Trophoblast cell (in vitro differentiated cells and primary cell): ENCODE measurements at regions not wholly inside any gene's neighbourhood (a gene's known extent, or its start where the extent isn't known, plus 50 kb on each side); places are given as distances from the start of the nearest gene placed in this dataset.

Source experiments
- DNase-seq, 2 donors: peaks; one replicate each; pipeline ENCODE4 v3.0.0-alpha.2; 2016
- H2AFZ ChIP-seq: 2 replicates; pipeline ENCODE4 v1.6.1; 2013; ENCODE audit warnings: low read length, moderate library complexity, mild to moderate bottlenecking; ENCODE audit not compliant: insufficient read depth, poor library complexity
- H2AK5ac ChIP-seq: 2 replicates; pipeline ENCODE4 v1.6.1; 2013; ENCODE audit warnings: mild to moderate bottlenecking, low read length
- H2BK120ac ChIP-seq: 2 replicates; pipeline ENCODE4 v1.6.1; 2013; ENCODE audit warnings: low read length, mild to moderate bottlenecking, moderate library complexity; ENCODE audit not compliant: insufficient read depth, poor library complexity
- H2BK12ac ChIP-seq: 2 replicates; pipeline ENCODE4 v1.6.1; 2013; ENCODE audit warnings: mild to moderate bottlenecking, low read length, moderate library complexity
- H2BK5ac ChIP-seq: 2 replicates; pipeline ENCODE4 v1.6.1; 2013; ENCODE audit warnings: low read length, low read depth, moderate library complexity, mild to moderate bottlenecking; ENCODE audit not compliant: poor library complexity
- H3K14ac ChIP-seq: 2 replicates; pipeline ENCODE4 v1.6.1; 2013; ENCODE audit warnings: mild to moderate bottlenecking, low read length
- H3K18ac ChIP-seq: 2 replicates; pipeline ENCODE4 v1.6.1; 2013; ENCODE audit warnings: mild to moderate bottlenecking, low read length
- H3K23ac ChIP-seq: 2 replicates; pipeline ENCODE4 v1.6.1; 2013; ENCODE audit warnings: low read length
- H3K27ac ChIP-seq: 2 replicates; pipeline ENCODE4 v1.5.1; 2013; ENCODE audit warnings: low read depth, mild to moderate bottlenecking, inconsistent platforms, low read length, moderate library complexity
- H3K27me3 ChIP-seq: 2 replicates; pipeline ENCODE4 v1.6.1; 2013; ENCODE audit warnings: inconsistent platforms, mild to moderate bottlenecking, low read length, moderate library complexity; ENCODE audit not compliant: insufficient read depth
- H3K36me3 ChIP-seq, 2 experiments: 1 replicate in 1 of 2; 2 replicates in 1 of 2; pipeline ENCODE4 v1.6.1; 2013; ENCODE audit warnings: low read length in 2 of 2, mild to moderate bottlenecking in 2 of 2, moderate library complexity in 1 of 2; ENCODE audit not compliant: insufficient read depth in 2 of 2, control insufficient read depth in 1 of 2
- H3K4ac ChIP-seq: 2 replicates; pipeline ENCODE4 v1.6.1; 2013; ENCODE audit warnings: low read depth, mild to moderate bottlenecking, low read length, moderate library complexity
- H3K4me1 ChIP-seq, 2 experiments: 1 replicate in 1 of 2; 2 replicates in 1 of 2; pipeline ENCODE4 v1.6.1; 2013; ENCODE audit warnings: low read length in 2 of 2, mild to moderate bottlenecking in 2 of 2, moderate library complexity in 1 of 2; ENCODE audit not compliant: insufficient read depth in 2 of 2, control insufficient read depth in 1 of 2
- H3K4me2 ChIP-seq: 2 replicates; pipeline ENCODE4 v1.6.1; 2013; ENCODE audit warnings: inconsistent platforms, mild to moderate bottlenecking, low read length, moderate library complexity
- H3K4me3 ChIP-seq: 2 replicates; pipeline ENCODE4 v1.5.1; 2013; ENCODE audit warnings: mild to moderate bottlenecking, low read depth, low read length, inconsistent platforms
- H3K79me1 ChIP-seq: one replicate; pipeline ENCODE4 v1.6.1; 2013; ENCODE audit warnings: low read length
- H3K79me2 ChIP-seq: 2 replicates; pipeline ENCODE4 v1.6.1; 2013; ENCODE audit warnings: low read length, mild to moderate bottlenecking; ENCODE audit not compliant: control insufficient read depth, insufficient read depth, poor library complexity
- H3K9ac ChIP-seq: 2 replicates; pipeline ENCODE4 v1.6.1; 2013; ENCODE audit warnings: mild to moderate bottlenecking, low read length
- H3K9me3 ChIP-seq: 2 replicates; pipeline ENCODE4 v1.6.1; 2013; ENCODE audit warnings: low read depth, mild to moderate bottlenecking, control low read depth, inconsistent platforms, low read length; ENCODE audit not compliant: insufficient read depth
- H4K12ac ChIP-seq: 2 replicates; pipeline ENCODE4 v1.6.1; 2013; ENCODE audit warnings: low read depth, mild to moderate bottlenecking, low read length, moderate library complexity
- H4K8ac ChIP-seq: 2 replicates; pipeline ENCODE4 v1.6.1; 2013; ENCODE audit warnings: low read depth, mild to moderate bottlenecking, low read length, moderate library complexity
- H4K91ac ChIP-seq: one replicate; pipeline ENCODE4 v1.6.1; 2013; ENCODE audit warnings: low read depth, mild to moderate bottlenecking, low read length, moderate library complexity
- WGBS: extraction: QIAGEN DNeasy Blood & Tissue Kit; methylation state at CpG from one replicate; pipeline ENCODE4 v1.1.7; 2013; ENCODE audit warnings: missing lambda C conversion rate; ENCODE audit not compliant: insufficient read length, insufficient coverage; ENCODE audit errors: extremely low coverage; 5-methylcytosine and 5-hydroxymethylcytosine counted together

GRCh38 chr7:33678569-33679335, 226.6 kb upstream of the BMPER start:
- Histone ChIP-seq H3K79me1 (no peaks in the 10 kb centered on the region), H3K18ac (no peak overlapping the region), H2BK5ac (no peak overlapping the region), H2AK5ac (no peak overlapping the region), H3K9me3 (no peaks in the 10 kb centered on the region), H3K4me3 (no peak overlapping the region), H3K79me2 (no peaks in the 10 kb centered on the region), H3K27ac (no peak overlapping the region), H2AFZ (no peak overlapping the region), H2BK12ac (no peak overlapping the region), H4K12ac (no peak overlapping the region), H3K27me3 (no peaks in the 10 kb centered on the region), H4K8ac (no peak overlapping the region), H4K91ac (no peak overlapping the region), H3K14ac (no peak overlapping the region), H3K4me1 (no peaks in the 10 kb centered on the region), H3K4ac (no peak overlapping the region), H3K9ac (no peak overlapping the region), H3K4me2 (no peak overlapping the region), H3K23ac (no peak overlapping the region), H3K36me3 (no peaks in the 10 kb centered on the region), H2BK120ac (no peak overlapping the region)
- no peak for DNase-seq
- WGBS = no CpG with 5 or more reads among the region's 2 CpGs

GRCh38 chr7:33680682-33681081, 224.7 kb upstream of the BMPER start:
- H2AK5ac ChIP-seq = no peak overlapping the region
- no peaks in the 10 kb centered on the region for H3K79me2 ChIP-seq
- no peaks in the 10 kb centered on the region for H3K4me1 ChIP-seq
- no peak overlapping the region for H2AFZ ChIP-seq
- no peak overlapping the region for H3K4ac ChIP-seq
- H3K27ac ChIP-seq = no peak overlapping the region
- no peak overlapping the region for H2BK12ac ChIP-seq
- H2BK5ac ChIP-seq = no peak overlapping the region
- H3K18ac ChIP-seq = no peak overlapping the region
- H3K79me1 ChIP-seq = no peaks in the 10 kb centered on the region
- H3K9ac ChIP-seq = no peak overlapping the region
- H3K9me3 ChIP-seq = no peaks in the 10 kb centered on the region
- no peak overlapping the region for H4K12ac ChIP-seq
- no peak overlapping the region for H4K8ac ChIP-seq
- H2BK120ac ChIP-seq = no peak overlapping the region
- no peak overlapping the region for H3K23ac ChIP-seq
- H3K4me2 ChIP-seq = no peak overlapping the region
- WGBS = no CpG with 5 or more reads among the region's 2 CpGs
- no peaks in the 10 kb centered on the region for H3K36me3 ChIP-seq
- no peaks in the 10 kb centered on the region for H3K27me3 ChIP-seq
- no peak overlapping the region for H3K4me3 ChIP-seq
- no peak for DNase-seq
- H3K14ac ChIP-seq = no peak overlapping the region
- H4K91ac ChIP-seq = no peak overlapping the region

GRCh38 chr7:33685503-33685902, 219.8 kb upstream of the BMPER start:
- H3K27ac ChIP-seq = no peak overlapping the region
- H3K79me2 ChIP-seq = no peaks in the 10 kb centered on the region
- no peaks in the 10 kb centered on the region for H3K79me1 ChIP-seq
- H4K12ac ChIP-seq = no peak overlapping the region
- no peak overlapping the region for H3K4me3 ChIP-seq
- no peak for DNase-seq
- WGBS = no CpG with 5 or more reads among the region's 9 CpGs
- no peak overlapping the region for H3K4ac ChIP-seq
- H2AK5ac ChIP-seq = no peak overlapping the region
- H3K9me3 ChIP-seq = no peaks in the 10 kb centered on the region
- H3K4me2 ChIP-seq = no peak overlapping the region
- no peaks in the 10 kb centered on the region for H3K36me3 ChIP-seq
- no peak overlapping the region for H2BK5ac ChIP-seq
- H2BK120ac ChIP-seq = no peak overlapping the region
- H4K91ac ChIP-seq = no peak overlapping the region
- no peak overlapping the region for H2AFZ ChIP-seq
- no peak overlapping the region for H3K23ac ChIP-seq
- no peak overlapping the region for H4K8ac ChIP-seq
- H3K9ac ChIP-seq = no peak overlapping the region
- H2BK12ac ChIP-seq = no peak overlapping the region
- H3K18ac ChIP-seq = no peak overlapping the region
- H3K4me1 ChIP-seq = no peaks in the 10 kb centered on the region
- H3K27me3 ChIP-seq = no peaks in the 10 kb centered on the region
- no peak overlapping the region for H3K14ac ChIP-seq

GRCh38 chr7:33685981-33686683, 219.2 kb upstream of the BMPER start:
- Histone ChIP-seq H4K12ac (no peak overlapping the region), H4K91ac (no peak overlapping the region), H3K79me1 (no peaks in the 10 kb centered on the region), H3K23ac (no peak overlapping the region), H3K79me2 (no peaks in the 10 kb centered on the region), H3K4ac (no peak overlapping the region), H3K14ac (no peak overlapping the region), H2BK5ac (no peak overlapping the region), H2AK5ac (no peak overlapping the region), H3K9ac (no peak overlapping the region), H2BK120ac (no peak overlapping the region), H3K18ac (no peak overlapping the region), H3K4me3 (no peak overlapping the region), H2AFZ (no peak overlapping the region), H2BK12ac (no peak overlapping the region), H3K4me1 (no peaks in the 10 kb centered on the region), H3K4me2 (no peak overlapping the region), H3K9me3 (no peaks in the 10 kb centered on the region), H3K27ac (no peak overlapping the region), H4K8ac (no peak overlapping the region), H3K36me3 (no peaks in the 10 kb centered on the region), H3K27me3 (no peaks in the 10 kb centered on the region)
- no CpG with 5 or more reads among the region's 17 CpGs for WGBS
- DNase-seq = peak; percentile 87 to 93
